ENCODE measurements at regions not wholly inside any gene's neighbourhood (a gene's known extent, or its start where the extent isn't known, plus 50 kb on each side); places are given as distances from the start of the nearest gene placed in this dataset.

- no peak overlapping the region for H3K4me3 ChIP-seq (ENCODE audit: low read length)
- no peak for TF ChIP-seq CTCF (conservative IDR thresholded peaks at IDR 0.05; ENCODE audit: low read depth, low read length)
- DNase-seq (ENCODE audit: low read depth): no peak
Observed at GRCh38 chr17:72390675-72391508, 270.1 kb downstream of the SOX9 start.

GRCh38 chr17:72392056-72393010 is 271.5 kb downstream of the SOX9 start:
- no peak for TF ChIP-seq CTCF (conservative IDR thresholded peaks at IDR 0.05; ENCODE audit: low read depth, low read length)
- H3K4me3 ChIP-seq (ENCODE audit: low read length): no peak overlapping the region
- DNase-seq (ENCODE audit: low read depth): no peak

DNA sequence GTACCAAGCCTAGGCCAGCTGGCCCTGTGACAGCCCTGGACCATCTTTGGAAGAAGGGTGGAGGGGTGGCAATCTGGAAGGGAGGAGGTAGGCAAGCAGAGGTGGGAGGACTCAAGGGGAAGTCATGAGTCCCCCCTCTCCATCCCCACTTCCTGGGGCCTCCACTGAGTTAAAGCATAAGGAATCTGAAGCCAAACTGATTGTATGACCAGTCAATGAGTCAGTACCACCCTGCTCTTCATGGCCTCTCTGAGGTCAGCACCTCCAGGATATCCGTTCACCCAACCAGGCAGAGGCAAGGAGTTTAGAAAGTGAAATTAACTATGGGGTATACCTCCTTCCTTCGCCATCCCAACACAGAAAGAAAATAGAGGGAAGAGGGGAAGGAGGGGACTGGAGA is 272.7 kb downstream of the SOX9 start:
- DNase-seq (ENCODE audit: low read depth): no peak
- no peak overlapping the region for H3K4me3 ChIP-seq (ENCODE audit: low read length)
- no peak for TF ChIP-seq CTCF (conservative IDR thresholded peaks at IDR 0.05; ENCODE audit: low read depth, low read length)

DNA sequence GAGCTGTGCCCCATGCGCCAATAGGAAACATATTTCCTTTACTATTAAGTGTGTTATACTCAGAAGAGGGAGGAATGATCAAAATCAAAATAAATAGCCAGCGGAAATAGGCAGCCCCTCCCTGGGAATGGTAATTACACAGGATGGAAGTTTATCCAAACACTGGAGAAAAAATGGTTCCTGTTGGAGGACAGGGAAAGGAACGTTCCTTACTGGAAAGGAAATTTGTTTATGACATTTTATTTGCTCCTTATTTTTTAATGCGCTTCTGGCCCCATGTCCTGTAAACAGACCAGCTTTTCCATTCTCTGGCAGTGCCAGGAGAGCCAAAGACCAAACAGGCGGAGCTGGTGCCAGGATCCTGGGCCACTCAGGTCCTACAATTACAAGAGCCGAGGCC is 273.7 kb downstream of the SOX9 start:
- DNase-seq (ENCODE audit: low read depth): no peak
- no peak for TF ChIP-seq CTCF (conservative IDR thresholded peaks at IDR 0.05; ENCODE audit: low read depth, low read length)
- no peak overlapping the region for H3K4me3 ChIP-seq (ENCODE audit: low read length)

DNA sequence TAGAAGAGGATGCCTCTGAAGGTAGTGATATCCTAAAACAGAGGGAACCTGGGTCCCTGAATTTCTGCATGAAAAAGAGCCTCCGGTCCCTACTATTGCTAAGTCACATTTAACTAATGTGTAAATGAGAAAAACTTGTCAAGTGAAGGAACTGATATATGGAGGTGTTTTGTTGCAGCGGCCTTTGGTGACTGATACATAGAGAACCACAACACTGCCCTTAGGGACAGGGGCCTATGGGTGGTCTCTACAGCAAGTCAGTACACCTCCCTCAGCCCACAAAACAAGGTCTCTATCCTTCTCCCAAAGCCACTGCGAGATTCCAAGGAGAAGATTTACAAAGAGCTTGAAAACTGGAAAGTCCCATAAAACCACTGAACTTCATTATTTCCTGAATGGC is 275.3 kb downstream of the SOX9 start:
- no peak for DNase-seq (ENCODE audit: low read depth)
- H3K4me3 ChIP-seq (ENCODE audit: low read length): no peak overlapping the region
- TF ChIP-seq CTCF (conservative IDR thresholded peaks at IDR 0.05; ENCODE audit: low read depth, low read length): no peak

- no peak overlapping the region for H3K4me3 ChIP-seq (ENCODE audit: low read length)
- DNase-seq (ENCODE audit: low read depth): no peak
- no peak for TF ChIP-seq CTCF (conservative IDR thresholded peaks at IDR 0.05; ENCODE audit: low read depth, low read length)
Observed at GRCh38 chr17:72397223-72397667, 276.4 kb downstream of the SOX9 start.
